ENCODE measurements at regions not wholly inside any gene's neighbourhood (a gene's known extent, or its start where the extent isn't known, plus 50 kb on each side); places are given as distances from the start of the nearest gene placed in this dataset.

GRCh38 chr18:10330428-10330827 is 124.0 kb upstream of the APCDD1 start:
- no peak for TF ChIP-seq POLR2A (IDR thresholded peaks at IDR 0.05)
- TF ChIP-seq CTCF (IDR thresholded peaks at IDR 0.05), result no peak

Measured in breast epithelium (tissue), 3 donors.